GM18907 (cell line): ENCODE measurements at regions not wholly inside any gene's neighbourhood (a gene's known extent, or its start where the extent isn't known, plus 50 kb on each side); places are given as distances from the start of the nearest gene placed in this dataset.
A peak's percentile ranks its signal among the peaks of the same experiment; 100 is the strongest.

ENCODE experiments used
- ATAC-seq: cut with Tn5 transposase; IDR thresholded peaks from one replicate; pipeline ENCODE4 v1.9.1; 2021; ENCODE audit warnings: mild to moderate bottlenecking, moderate library complexity; ENCODE audit not compliant: unreplicated experiment

DNA sequence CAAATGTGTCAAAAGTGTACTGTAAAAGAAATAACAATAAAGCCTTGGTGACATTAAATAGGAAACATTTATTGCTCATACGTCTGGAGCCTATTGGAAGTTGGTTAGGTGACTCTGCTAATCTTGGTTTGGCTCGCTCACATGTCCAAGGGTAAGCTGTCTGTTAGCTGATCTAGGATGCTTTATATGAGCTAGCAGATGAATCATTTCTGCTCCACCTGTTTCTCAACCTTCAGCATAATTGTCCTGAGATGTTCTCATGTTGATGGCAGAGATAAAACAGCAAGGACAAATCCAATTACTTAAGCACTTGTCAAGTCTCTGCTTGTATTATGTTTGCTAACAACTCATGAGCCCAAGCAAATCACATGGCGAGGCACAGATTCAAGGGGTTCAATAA lies 56.0 kb upstream of the CD53 start:
- ATAC-seq, result no peak

DNA sequence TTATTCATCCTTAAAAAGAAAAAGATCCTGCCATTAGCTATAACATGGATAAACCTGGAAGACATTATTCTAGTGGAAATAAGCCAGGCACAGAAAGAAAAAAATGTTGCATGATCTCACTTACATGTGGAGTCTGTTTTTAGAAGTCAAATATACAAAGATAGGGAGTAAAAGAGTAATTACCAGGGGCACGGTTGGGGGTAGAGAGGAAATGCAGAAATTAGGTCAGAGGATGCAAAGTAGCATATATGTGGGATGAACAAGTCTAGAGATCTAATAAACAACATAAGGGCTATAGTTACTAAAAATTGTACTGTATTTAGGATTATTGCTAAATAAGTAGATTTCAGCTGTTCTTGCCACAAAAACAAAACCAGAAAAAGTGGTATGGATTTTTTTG lies 61.4 kb upstream of the CD53 start:
- ATAC-seq, result no peak

DNA sequence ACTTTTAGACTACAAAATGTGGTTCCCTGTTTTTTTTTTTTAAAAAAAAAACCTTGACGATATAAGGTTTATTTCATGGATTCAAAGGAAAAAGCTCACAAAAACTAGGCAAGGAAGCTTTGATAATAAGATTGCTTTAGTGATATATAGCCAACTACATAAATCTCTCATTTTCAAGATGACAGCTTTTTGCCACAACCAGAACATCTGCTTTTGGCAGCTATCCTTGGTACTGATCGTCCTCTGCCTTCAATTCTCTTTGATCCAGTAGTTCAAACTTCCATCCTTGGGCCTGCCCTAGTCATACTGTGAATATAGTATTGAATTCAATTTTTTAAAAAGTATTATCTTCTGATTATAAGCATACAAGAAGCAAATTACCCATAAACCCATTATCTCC lies 72.9 kb upstream of the CD53 start:
- ATAC-seq, result no peak

DNA sequence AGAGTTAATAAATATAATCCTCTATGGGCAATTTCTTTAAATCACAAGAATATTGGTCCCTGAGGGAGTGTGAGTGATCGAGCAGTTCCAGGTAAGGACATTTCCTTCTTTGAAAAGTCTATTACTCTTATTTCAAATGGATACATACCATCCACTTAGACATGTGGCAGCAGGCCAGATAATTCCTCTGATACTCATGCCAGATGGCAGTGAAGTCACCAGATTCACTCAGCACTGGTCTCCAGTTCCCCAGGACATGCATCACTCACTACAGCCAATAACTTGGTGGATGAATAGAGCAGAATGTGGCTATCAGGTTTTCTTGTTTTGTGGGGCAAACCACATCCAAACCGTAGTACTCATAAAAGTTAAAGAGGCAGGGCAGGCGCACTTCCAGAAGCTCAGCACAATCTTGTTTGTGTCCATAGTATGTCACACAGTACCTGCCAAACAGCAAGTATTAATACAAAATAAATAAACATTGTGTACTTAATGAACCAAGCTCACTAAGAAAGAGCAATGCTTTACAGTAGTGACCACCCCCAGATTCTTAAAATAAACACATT lies 74.2 kb upstream of the CD53 start:
- no peak for ATAC-seq

DNA sequence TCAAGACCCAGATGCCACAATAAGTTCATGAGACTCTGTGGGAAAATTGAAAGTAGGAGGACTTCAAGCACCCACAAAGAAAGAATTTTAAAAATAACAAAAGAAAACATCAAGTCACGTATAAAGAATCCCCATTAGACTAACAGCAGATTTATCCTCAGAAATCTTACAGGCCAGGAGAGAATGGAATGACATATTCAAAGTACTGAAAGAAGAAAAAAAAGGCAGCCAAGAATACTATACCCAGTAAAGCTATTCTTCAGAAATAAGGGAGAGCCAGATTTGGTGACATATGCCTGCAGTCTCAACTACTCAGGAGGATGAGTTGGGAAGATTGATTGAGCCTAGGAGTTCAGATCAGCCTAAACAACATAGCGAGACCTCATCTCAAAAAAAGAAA lies 84.3 kb upstream of the CD53 start:
- no peak for ATAC-seq

DNA sequence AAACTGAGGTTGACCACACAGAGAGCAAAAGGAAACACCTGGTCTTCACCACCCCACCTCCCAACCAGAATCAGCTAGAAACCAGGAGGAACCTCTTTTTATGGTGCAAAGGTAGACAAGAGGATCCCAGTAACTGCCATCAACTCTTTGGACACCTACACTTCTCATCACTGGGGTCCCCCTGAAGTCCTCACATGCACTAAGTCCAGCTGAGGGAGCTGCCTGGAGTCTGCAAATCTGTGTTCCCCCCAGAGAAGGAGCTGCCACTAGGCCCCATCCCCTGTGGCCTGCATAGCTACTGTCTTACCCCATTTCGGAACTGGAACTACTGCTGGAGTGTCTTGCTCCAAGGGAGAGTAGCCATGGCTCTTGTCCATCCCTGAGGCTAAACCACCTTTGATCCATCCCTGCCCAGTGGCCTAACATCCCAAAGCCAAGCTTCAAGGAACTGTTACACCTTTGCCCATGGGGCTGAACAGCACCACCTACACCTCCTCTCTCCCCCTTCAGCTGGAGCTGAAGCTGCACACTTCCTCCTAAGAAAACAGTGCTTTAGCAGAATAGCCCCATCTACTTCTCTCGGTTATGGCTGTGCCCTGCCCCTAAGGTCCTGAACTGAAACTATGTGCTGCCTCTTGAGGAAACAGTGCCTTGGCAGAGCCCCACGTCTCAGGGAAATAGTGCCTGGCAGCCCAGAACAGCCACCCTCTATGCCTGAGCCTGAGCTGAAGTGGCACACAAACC lies 85.4 kb upstream of the CD53 start:
- ATAC-seq, result peak; percentile 80

DNA sequence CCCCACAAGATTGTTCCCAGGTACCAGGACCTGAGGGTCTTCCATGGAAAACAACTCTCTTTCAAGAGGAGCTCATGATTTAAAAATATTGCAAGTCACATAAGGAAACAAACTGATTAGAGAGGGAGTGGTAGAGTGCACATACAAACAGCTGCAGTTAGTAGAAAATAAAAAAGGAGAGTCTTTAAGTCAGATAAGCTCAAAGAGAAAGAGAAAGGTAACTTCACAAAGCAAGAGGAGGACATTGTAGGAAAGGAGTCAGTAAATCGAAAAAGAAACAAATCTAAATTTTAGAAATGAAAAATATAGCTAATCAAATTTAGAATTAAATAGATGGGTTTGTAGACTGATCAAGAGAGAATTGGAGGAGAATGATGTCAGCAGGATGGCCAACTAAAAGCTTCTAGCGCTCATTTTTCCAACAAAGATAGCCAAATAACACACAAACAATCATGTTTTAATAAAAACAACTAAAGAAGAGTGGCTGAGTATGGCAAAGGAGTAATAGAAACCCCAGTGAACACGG lies 86.1 kb upstream of the CD53 start:
- peak; percentile 36 for ATAC-seq

DNA sequence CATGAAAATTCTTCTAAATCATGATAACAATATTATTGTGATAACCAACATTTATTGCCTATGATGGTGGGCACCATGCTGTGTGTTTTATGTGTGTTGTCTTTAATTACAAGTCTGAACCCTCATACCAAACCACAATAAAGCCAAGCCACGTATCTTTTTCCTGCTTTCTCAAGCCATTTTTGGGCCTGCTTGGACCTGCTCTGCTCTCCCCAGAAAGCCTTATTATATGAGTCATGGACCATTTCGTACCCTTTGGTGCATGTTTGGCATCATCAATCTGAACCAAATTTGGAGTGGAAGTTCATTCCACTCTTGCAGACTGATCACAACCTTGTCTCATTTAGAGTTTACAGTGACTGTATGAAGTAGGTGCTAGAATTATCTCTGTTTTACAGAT lies 87.3 kb upstream of the CD53 start:
- no peak for ATAC-seq

DNA sequence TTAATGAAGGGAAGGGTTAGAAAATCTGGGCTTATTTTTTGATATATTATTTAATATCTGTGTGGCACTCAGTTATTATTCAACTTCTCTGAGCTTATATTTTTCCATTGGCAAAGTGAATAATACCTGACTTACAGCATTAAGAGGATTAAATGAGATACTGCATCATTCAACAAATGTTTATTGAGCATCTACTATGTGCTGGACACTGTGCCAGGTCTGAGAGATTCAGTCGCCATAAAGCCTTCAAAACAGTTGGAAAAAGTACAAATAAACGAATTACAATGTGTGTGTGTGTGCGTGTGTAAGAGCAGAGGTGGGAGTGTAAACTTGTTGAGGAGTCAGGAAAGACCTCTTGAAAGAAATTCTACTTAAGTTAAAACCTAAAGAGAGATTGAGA lies 87.9 kb upstream of the CD53 start:
- ATAC-seq, result no peak

DNA sequence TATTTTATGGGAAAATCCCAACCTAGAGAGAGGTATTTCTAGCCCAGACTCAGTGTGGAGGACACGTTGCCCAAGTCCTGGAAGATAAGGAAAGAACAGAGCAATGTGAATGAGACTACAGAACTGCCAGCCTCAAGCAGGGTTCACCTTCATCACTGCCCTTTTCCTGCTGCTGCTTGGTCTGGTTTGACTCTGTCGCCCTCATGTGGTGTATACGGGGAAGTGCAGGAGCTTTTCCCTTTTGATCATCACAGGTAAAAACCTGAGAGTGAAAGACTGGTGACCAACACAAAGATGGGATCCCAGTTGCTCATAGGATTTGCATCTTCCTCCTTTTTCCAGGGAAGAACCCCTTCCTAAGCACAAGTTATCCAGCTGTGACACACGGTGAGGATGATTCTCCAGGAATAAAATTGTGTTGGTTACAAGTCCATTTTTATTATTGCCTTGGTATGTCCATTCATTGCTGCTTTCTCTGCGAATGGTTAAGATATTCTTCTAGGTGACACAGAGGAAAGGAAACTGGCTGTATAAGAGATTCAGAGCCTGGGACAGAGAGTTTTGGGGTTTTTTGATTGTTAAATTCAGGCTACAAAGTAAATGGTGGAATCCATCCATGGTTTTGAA lies 89.5 kb upstream of the CD53 start:
- no peak for ATAC-seq

DNA sequence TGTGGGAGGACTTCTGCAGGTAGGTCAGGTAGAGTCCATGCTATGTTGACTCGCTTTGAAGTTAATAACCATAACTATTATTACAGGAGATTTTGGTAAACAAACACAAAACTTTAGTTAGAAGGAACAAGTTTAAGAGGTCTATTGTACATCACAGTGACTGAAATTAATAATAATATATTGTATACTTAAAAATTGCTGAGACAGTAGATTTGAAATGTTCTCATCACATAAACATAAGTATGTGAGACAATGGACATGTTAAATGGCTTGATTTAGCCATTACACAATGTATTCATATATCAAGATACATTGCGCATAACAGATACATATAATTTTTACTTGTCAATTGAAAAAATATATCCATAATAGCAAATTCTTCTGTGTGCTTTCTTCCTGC lies 91.4 kb upstream of the CD53 start:
- no peak for ATAC-seq

DNA sequence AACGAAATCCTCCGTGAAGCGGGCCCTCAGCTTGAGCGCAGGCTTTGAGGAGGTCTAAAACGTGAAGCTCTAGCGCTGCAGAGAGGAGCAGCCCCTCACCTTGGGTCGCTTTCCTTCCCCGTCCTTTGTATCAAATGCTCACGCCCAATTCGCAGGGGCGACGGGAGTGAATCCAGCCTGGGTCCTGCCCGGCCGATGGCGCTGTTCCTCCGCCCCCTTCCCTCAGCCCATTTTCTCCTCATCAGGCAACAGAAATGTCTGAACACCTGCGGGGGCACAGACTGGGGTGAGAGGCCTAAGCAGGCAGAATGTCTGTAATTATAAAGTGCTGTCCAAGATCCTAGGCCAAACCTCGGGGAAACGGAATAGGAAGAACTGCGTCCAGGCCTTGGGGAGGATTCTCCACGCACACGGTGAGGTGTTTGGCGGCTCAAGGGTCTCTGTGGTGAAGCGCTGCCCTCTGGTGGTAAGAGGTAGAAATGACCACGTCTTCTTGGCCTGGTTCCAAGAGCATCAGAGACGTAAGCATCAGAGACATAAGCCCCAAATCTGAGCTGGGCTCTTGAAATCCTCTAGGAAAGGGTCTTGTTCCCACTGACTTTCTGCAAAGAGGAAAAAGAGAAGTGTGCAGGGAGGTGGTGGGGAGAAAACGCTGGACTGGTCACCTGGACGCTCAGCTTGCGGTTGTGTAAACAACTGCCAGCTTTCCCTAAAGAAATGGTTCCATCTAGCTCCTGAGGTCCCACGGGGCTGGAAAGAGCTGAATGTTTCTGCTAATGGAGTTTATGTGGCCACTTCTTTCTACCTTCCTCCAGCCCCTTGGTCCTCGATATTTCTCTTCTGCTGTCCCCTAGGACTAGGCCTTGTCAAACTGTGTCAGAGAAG lies 92.1 kb upstream of the CD53 start:
- peak; percentile 62 for ATAC-seq

DNA sequence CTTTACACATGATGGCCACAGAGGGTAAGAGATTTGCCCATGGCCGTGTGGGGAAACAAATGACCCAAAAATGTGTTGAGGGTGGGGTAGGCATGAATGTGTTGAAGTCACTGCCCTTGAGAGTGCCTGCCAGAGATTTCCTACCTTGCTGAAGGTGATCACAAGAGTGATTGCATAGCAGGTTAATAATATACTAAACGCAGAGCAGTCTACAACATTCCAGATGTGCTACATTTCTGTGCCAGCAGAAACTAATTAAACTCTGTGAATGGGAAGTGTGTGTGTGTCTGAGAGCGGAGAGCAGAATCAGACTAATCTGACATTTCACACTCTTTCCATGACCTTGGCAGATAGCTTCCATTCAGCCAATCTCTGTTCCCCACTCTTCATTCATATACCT lies 93.3 kb upstream of the CD53 start:
- no peak for ATAC-seq

DNA sequence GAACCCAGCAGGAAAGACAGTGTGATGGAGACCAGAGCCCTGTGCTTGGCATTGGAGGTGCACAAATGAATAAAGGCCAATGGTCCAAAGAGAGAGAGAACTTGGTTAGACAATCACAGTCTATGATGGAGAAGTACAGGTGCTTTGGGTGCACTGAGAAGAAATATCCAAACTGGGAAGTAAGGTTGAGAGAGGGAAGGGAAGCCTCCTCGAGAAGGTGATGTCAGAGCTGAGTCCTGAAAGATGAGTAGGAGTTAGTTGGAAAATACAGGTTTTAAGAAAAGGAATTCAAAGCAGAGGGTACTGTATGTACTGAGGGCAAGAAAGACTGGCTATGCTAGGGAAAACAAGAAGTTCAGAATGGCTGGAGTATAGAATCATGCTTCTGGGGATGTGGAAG lies 94.1 kb upstream of the CD53 start:
- no peak for ATAC-seq

DNA sequence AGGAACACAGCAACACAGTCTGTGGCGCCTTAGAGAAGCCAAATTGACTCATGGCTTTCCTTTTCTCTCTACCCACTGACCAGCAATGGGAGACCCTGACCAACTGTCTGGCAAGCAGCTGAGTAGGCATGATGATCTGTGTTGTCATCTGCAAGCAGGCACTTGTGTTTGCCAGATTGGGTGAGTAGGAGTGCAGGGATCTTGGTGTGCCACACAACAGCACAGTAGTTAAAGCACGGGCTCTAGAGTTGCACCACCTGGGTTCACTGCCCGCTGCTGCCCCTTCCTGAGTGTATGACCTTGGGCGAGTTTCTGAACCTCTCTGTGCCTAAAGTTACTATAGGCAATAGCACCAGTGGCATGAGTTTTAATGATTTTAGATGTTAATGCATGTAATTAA lies 95.7 kb upstream of the CD53 start:
- ATAC-seq, result no peak

DNA sequence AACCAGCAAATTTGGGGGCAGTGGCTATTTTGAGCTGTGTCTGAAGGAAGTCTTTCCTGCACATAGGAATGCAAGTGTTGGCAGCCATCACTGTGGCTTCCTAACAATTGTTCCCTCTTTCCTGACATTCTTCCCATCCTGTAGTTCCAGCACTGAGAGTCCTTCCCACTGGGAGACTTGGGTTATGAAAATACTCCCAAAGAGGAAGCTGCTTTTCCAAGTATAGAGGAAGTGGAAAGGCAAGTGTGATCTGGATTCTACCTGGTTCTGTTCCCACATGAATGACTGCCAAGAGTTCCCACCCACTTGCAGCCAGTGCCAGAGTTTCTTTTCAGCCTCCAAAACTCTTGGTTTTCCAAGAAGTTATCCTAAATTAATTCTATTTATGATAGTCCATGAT lies 98.5 kb upstream of the CD53 start:
- no peak for ATAC-seq

DNA sequence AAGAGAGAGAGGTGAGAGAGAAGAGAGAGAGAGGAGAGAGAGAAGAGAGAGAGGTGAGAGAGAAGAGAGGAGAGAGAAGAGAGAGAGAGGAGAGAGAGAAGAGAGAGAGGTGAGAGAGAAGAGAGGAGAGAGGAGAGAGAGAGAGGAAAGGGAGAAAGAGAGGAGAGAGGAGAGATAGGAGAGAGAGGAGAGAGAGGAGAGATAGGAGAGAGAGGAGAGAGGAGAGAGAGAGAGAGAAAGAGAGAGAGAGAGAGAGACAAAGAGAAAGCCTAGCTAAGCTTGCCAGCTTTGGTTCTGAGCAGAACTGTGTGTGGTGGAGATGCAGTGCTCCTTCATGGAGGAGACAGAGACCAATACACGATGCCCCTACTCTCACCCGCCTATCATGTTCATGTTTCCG lies 99.1 kb upstream of the KCNA3 start:
- ATAC-seq, result no peak

DNA sequence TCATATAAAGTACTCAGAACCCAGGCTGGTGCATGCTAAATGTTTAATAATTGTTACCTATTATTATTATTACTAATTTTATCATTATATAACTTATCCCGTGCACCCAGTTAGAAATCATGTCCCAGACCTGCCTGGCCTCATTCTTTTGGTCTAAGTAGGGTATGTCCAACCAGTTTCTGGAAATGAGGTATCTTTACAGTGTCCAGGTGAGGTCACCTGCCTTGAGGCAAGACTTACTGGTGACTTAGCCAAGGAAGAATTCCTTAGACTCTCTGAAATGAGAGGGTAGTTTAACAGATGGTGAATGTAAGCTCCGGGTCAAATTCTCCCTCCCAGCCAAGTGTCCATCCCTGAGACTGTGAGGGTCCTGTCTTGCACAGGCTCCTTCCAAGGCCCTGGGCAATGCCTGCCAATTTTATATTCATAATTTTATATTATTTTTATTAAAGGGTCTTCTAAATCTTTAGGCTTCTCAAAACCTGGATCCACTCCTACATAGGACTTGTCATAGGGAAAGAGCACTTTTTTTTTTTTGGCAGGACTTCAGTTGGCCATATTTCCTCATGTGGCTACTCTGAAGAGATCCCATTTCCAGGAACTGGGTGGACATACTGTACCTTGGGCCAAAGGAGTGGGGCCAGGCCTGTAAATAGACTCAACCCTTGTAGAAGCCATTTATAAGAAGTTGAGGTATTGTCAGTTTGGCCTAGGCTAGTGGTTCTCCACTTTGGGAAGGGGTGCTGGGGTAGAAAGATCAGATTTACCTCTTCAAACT lies 96.7 kb upstream of the KCNA3 start:
- ATAC-seq, result no peak

DNA sequence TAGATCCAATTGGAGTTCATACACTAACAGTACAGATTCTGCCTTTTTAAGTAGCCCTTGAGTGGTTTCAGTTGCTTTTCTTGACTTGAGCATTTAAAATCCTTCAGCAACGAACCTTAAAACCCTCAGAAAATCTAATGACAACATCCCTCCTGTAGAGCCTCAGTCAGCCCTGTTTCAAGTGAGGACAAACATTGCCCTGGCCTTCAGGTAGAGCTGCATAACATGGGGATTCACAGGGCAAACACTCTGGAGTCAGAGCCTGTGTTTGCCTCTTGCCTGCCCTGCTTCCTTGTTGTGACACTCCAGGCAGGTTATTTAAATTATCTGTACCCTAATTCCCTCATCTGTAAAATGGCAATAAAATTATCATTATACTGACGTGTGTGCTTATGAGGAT lies 96.1 kb upstream of the KCNA3 start:
- ATAC-seq, result no peak

DNA sequence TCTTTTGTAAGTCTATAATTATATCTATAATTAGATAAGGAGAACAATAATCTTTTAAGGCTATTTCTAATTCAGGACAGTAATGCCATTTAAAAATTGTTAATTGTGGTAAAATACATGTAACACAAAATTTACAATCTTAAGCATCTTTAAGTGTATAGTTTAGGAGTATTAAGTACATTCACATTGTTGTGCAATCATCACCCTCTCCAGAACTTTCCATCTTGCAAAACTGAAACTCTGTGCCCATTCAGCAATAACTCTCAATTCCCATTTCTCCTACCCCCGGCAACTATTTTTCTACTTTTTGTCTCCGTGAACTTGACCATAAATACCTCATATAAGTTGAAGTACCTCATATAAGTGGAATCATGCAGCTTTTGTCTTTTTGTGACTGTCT lies 93.9 kb upstream of the KCNA3 start:
- no peak for ATAC-seq

DNA sequence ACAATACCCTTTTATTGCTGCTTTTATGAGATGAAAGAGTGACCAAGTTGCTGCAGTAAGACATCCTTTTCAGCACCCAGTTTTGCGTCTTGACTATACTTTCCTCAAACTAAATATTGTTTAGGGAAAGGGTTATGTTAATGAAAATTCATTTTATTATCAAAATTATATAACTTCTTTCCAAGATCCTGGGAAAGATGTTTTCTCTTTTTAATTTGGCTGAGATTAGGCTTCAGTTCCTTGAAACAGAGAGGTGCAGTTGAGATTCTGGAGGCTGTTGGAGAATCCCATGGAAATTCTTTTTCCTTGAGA lies 91.6 kb upstream of the KCNA3 start:
- no peak for ATAC-seq
